Aorta (tissue), 5 donors: ENCODE measurements at regions not wholly inside any gene's neighbourhood (a gene's known extent, or its start where the extent isn't known, plus 50 kb on each side); places are given as distances from the start of the nearest gene placed in this dataset.

Source experiments
- ATAC-seq: fragments of 200-7000 bp; cut with Tn5 transposase; one replicate; pipeline ENCODE4 v1.9.1; 2022; ENCODE audit warnings: moderate library complexity; ENCODE audit not compliant: low FRiP score
- DNase-seq, 2 donors: peaks; one replicate each; pipeline ENCODE4 v3.0.0-alpha.2; 2020
- H3K27ac ChIP-seq, 2 donors: one replicate each; pipeline ENCODE4 v1.5.1; 2013; ENCODE audit warnings: low read length in 2 of 2, mild to moderate bottlenecking in 2 of 2, moderate library complexity in 2 of 2, control low read depth in 1 of 2, inconsistent platforms in 1 of 2, low read depth in 1 of 2
- H3K27me3 ChIP-seq, 2 donors: one replicate each; pipeline ENCODE4 v1.6.1; 2013; ENCODE audit warnings: control low read depth in 1 of 2, low read length in 1 of 2, mild to moderate bottlenecking in 1 of 2, moderate library complexity in 1 of 2; ENCODE audit not compliant: insufficient read depth in 2 of 2, control insufficient read depth in 1 of 2
- H3K36me3 ChIP-seq, 2 donors: one replicate each; pipeline ENCODE4 v1.6.1; 2013; ENCODE audit warnings: control low read depth in 1 of 2, low read length in 1 of 2, mild to moderate bottlenecking in 1 of 2; ENCODE audit not compliant: insufficient read depth in 2 of 2, control insufficient read depth in 1 of 2
- H3K4me1 ChIP-seq, 2 donors: one replicate each; pipeline ENCODE4 v1.6.1; 2013; ENCODE audit warnings: low read length in 2 of 2, control low read depth in 1 of 2, mild to moderate bottlenecking in 1 of 2, moderate library complexity in 1 of 2; ENCODE audit not compliant: insufficient read depth in 2 of 2, control insufficient read depth in 1 of 2
- H3K4me3 ChIP-seq, 2 donors: one replicate each; pipeline ENCODE4 v1.5.1; 2013; ENCODE audit warnings: low read length in 2 of 2, control low read depth in 1 of 2, mild to moderate bottlenecking in 1 of 2
- H3K9me3 ChIP-seq: one replicate; pipeline ENCODE4 v1.6.1; 2013; ENCODE audit warnings: mild to moderate bottlenecking, low read length; ENCODE audit not compliant: control insufficient read depth
- WGBS, 2 donors: extraction: QIAGEN DNeasy Blood & Tissue Kit; methylation state at CpG; one replicate each; pipeline ENCODE4 v1.1.7; 2013; 5-methylcytosine and 5-hydroxymethylcytosine counted together
- intact Hi-C, 2 donors: fragments of 100-400 bp; cut with DNase I; formaldehyde crosslinking; loops; one replicate each; pipeline versions ENCODE4 v1.14.2 to v1.15.0; 2022
- donor health status: healthy with polysubstance abuse.
- donor health status: Bipolar disorder and iron deficiency.
- donor health status: DM: no; HTN: no; CAD: no.
- donor health status: DM: no; HTN: no; CAD: no.
- donor health status: DM: yes; HTN: yes; CAD: no.

DNA sequence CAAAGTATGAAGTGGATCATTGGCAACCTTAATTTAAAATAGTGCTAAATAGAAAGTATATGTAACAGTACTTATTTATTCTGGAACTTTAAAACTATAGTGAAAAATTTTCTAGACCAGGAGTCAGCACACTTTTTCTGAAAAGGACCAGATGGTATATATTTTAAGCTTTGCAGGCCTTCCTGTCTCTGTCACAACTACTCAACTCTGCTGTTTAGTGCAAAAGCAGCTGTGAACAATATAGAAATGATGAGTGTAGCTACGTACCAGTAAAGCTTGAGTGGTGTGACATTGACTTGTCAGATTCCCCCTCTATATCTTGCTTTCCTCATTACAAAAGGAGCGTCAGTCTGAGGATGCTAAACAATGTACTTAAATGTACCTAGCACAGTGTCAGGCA, 88.1 kb upstream of the IGFBP3 start:
- no peak overlapping the region for H3K4me3 ChIP-seq
- no peaks in the 10 kb centered on the region for H3K36me3 ChIP-seq
- DNase-seq (no peak), ATAC-seq (no peak)
- WGBS, 2 donors, result 97% methylated on average over 2 of the region's 2 CpGs
- H3K4me1 ChIP-seq, result no peaks in the 10 kb centered on the region
- intact Hi-C loops, result no loop called here
- H3K27me3 ChIP-seq, result peaks cover 0 to 2% of the 10 kb centered on the region in 2 donors
- no peaks in the 10 kb centered on the region for H3K9me3 ChIP-seq
- H3K27ac ChIP-seq, result no peak overlapping the region

DNA sequence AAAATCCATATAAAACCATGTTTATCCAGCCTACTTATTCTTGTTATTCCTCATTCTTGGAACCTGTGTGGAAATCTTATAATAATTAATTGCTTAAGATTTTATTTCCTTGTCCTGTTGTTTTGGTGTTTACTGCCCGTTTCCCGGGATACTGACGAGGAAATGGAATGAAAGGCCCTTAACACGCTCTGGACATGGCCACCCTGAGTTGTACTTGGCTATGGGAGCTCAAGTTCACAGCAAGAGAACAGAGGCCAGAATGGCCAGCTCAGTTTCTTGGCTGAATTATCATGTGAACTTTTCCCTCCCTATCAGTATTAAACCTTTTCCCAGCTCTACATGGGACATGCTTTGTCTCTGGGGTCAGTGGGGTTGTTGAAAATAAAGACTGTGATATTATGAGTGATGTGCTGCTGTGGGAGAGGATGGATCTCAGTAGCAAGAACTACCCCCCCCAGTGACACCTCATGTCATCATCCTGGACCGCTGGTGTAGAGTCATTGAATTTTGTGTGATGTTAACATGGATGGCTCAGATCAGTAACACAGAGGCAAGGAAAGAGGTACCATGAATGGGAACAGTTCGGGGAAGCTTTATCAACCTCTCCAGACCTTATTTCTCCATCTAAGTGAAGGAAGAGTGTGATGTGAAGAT, 87.0 kb upstream of the IGFBP3 start:
- H3K36me3 ChIP-seq, result no peaks in the 10 kb centered on the region
- no peaks in the 10 kb centered on the region for H3K4me1 ChIP-seq
- ATAC-seq, result peak; percentile 71
- no peak overlapping the region for H3K4me3 ChIP-seq
- no peak for DNase-seq
- H3K27ac ChIP-seq, result no peak overlapping the region
- H3K27me3 ChIP-seq, result peaks cover 0 to 2% of the 10 kb centered on the region in 2 donors
- 39 to 40% methylated on average over 6 of the region's 6 CpGs for WGBS, 2 donors
- H3K9me3 ChIP-seq, result no peaks in the 10 kb centered on the region
- intact Hi-C loops, result no loop called here

- no peaks in the 10 kb centered on the region for H3K36me3 ChIP-seq
- H3K27ac ChIP-seq, result no peak overlapping the region
- ATAC-seq (no peak), DNase-seq (no peak)
- no peaks in the 10 kb centered on the region for H3K9me3 ChIP-seq
- 97% methylated on average over 2 of the region's 2 CpGs for WGBS, 2 donors
- intact Hi-C loops, result no loop called here
- H3K27me3 ChIP-seq, result peaks cover 0 to 2% of the 10 kb centered on the region in 2 donors
- H3K4me3 ChIP-seq, result no peak overlapping the region
- H3K4me1 ChIP-seq, result no peaks in the 10 kb centered on the region
Observed at GRCh38 chr7:46007194-46007593, 86.1 kb upstream of the IGFBP3 start.

DNA sequence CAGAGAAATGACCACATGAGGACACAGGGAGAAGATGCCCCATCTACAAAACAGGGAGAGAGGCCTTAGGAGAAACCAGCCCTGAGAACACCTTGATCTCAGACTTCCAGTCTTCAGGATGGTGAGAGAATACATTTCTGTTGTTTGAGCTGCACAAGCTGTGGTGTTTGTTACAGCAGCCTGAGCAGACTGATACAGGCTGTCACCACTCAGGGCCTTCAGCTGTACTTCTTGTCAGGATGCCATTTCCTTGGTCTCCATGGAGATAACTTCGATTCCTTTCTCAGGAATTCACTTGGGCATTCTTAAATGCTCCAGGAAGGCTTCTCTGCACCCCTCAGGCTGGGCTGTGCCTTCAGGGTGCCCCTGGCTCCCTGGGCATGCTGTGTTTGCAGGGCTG, 85.7 kb upstream of the IGFBP3 start:
- DNase-seq (no peak), ATAC-seq (no peak)
- Histone ChIP-seq H3K36me3 (no peaks in the 10 kb centered on the region), H3K27me3 (peaks cover 0 to 2% of the 10 kb centered on the region in 2 donors), H3K9me3 (no peaks in the 10 kb centered on the region), H3K4me1 (no peaks in the 10 kb centered on the region), H3K27ac (no peak overlapping the region), H3K4me3 (no peak overlapping the region)
- 68 to 85% methylated on average over 1 of the region's 1 CpG for WGBS, 2 donors
- intact Hi-C loops, result no loop called here

GRCh38 chr7:46006212-46006611, 85.1 kb upstream of the IGFBP3 start:
- DNase-seq (no peak), ATAC-seq (no peak)
- Histone ChIP-seq H3K4me1 (no peaks in the 10 kb centered on the region), H3K4me3 (no peak overlapping the region), H3K9me3 (no peaks in the 10 kb centered on the region), H3K27ac (no peak overlapping the region), H3K36me3 (no peaks in the 10 kb centered on the region), H3K27me3 (peaks cover 0 to 2% of the 10 kb centered on the region in 2 donors)
- WGBS, 2 donors, result 80 to 85% methylated on average over 4 of the region's 4 CpGs
- intact Hi-C loops, result no loop called here

- H3K36me3 ChIP-seq, result no peaks in the 10 kb centered on the region
- ATAC-seq (no peak), DNase-seq (no peak)
- intact Hi-C loops, result no loop called here
- no peaks in the 10 kb centered on the region for H3K9me3 ChIP-seq
- no peaks in the 10 kb centered on the region for H3K27me3 ChIP-seq
- no peak overlapping the region for H3K4me3 ChIP-seq
- no peak overlapping the region for H3K27ac ChIP-seq
- no peaks in the 10 kb centered on the region for H3K4me1 ChIP-seq
- WGBS, 2 donors, result 80 to 92% methylated on average over 3 of the region's 3 CpGs
Observed at GRCh38 chr7:46004965-46005364, 83.9 kb upstream of the IGFBP3 start.

- WGBS, 2 donors, result 76 to 82% methylated on average over 5 of the region's 5 CpGs
- H3K4me1 ChIP-seq, result no peaks in the 10 kb centered on the region
- H3K9me3 ChIP-seq, result no peaks in the 10 kb centered on the region
- H3K4me3 ChIP-seq, result no peak overlapping the region
- DNase-seq (no peak), ATAC-seq (no peak)
- H3K27me3 ChIP-seq, result no peaks in the 10 kb centered on the region
- H3K36me3 ChIP-seq, result no peaks in the 10 kb centered on the region
- intact Hi-C loops, result no loop called here
- no peak overlapping the region for H3K27ac ChIP-seq
Observed at GRCh38 chr7:46003896-46004875, 83.1 kb upstream of the IGFBP3 start.

DNA sequence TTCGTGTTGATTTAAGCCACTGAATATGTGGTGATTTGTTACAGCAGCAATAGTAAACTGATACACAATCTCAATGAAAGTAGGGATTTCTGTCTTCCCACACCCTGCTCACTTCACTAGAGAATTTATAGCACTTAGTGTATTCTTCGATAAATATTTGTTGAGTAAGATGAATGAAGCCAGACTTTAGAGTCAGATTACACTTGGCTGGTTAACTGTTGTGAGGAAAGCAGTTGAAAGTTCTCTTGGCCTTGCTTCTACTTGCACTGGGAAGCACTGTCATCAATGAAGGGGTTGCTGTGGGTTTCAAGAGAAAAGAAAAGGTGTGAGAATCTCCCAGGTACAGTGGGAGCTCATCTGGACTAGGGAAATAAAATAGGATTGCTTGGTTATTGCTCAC, 82.1 kb upstream of the IGFBP3 start:
- DNase-seq (no peak), ATAC-seq (no peak)
- Histone ChIP-seq H3K36me3 (no peaks in the 10 kb centered on the region), H3K4me3 (no peak overlapping the region), H3K27me3 (no peaks in the 10 kb centered on the region), H3K27ac (no peak overlapping the region), H3K9me3 (no peaks in the 10 kb centered on the region), H3K4me1 (no peaks in the 10 kb centered on the region)
- 58 to 59% methylated on average over 2 of the region's 2 CpGs for WGBS, 2 donors
- intact Hi-C loops, result no loop called here

GRCh38 chr7:46000513-46000912, 79.4 kb upstream of the IGFBP3 start:
- H3K4me3 ChIP-seq, result no peak overlapping the region
- WGBS, 2 donors, result 89 to 90% methylated on average over 7 of the region's 7 CpGs
- ATAC-seq, result no peak
- DNase-seq, result no peak
- H3K27me3 ChIP-seq, result no peaks in the 10 kb centered on the region
- H3K9me3 ChIP-seq, result no peaks in the 10 kb centered on the region
- H3K36me3 ChIP-seq, result no peaks in the 10 kb centered on the region
- intact Hi-C loops, result no loop called here
- no peak overlapping the region for H3K27ac ChIP-seq
- H3K4me1 ChIP-seq, result no peaks in the 10 kb centered on the region
